TTC549 (cell line): ENCODE measurements at regions not wholly inside any gene's neighbourhood (a gene's known extent, or its start where the extent isn't known, plus 50 kb on each side); places are given as distances from the start of the nearest gene placed in this dataset.

Experiments used
- FAIRE-seq: peaks from 2 replicates; lab custom pipeline; 2012; peaks lifted over from hg19 to GRCh38; lab: Jason Lieb, UNC

DNA sequence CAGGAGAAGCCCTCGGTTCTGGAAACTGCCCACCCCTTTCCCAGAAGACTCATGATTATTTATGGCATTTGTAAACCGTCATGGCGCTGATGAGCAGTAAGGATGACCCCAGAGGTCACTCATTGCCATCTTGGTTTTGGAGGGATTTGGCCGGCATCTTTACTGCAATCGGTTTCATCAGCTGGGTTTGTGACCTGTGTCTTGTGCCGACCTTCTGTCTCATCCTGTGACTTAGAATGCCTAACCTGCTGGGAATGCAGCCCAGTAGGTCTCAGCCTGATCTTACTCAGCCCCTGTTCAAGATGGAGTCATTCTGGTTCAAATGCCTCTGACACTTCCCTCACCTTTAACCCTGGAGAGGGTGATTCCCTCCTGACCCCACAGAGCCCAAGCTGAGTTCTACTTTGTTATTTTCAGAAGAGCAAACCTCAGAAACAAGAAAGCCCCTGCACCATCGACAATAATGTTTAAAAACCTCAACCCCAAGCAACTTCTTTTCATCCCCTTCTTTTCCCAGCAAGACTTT is 105.5 kb upstream of the SFSWAP start:
- FAIRE-seq, result no peak

DNA sequence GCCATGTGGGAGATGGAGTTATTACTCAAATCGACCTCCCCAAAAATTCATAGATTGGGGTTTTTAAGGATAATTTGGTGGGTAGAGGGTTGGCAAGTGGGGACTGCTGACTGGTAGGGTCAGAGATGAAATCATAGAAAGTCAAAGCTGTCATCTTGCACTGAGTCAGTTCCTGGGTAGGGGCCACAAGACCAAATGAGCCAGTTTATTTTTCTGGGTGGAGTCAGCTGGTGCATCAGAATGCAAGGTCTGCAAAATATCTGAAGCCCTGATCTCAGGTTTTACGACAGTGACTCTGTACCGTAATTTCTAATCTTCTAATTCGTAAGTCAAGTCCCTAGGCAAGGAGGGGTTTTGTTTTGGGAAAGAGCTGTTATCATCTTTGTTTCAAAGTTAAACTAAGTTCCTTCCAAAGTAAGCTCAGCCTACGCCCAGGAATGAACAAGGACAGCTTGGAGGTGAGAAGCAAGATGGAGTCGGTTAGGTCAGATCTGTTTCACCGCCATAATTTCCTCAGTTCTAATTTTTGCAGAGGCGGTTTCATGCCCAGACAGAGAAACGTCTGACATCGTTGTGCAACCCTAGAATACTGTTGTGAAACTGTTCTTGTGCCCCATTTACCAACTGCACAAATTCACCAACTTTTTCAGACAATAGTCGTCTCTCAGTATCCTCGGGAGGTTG is 104.5 kb upstream of the SFSWAP start:
- FAIRE-seq, result no peak

DNA sequence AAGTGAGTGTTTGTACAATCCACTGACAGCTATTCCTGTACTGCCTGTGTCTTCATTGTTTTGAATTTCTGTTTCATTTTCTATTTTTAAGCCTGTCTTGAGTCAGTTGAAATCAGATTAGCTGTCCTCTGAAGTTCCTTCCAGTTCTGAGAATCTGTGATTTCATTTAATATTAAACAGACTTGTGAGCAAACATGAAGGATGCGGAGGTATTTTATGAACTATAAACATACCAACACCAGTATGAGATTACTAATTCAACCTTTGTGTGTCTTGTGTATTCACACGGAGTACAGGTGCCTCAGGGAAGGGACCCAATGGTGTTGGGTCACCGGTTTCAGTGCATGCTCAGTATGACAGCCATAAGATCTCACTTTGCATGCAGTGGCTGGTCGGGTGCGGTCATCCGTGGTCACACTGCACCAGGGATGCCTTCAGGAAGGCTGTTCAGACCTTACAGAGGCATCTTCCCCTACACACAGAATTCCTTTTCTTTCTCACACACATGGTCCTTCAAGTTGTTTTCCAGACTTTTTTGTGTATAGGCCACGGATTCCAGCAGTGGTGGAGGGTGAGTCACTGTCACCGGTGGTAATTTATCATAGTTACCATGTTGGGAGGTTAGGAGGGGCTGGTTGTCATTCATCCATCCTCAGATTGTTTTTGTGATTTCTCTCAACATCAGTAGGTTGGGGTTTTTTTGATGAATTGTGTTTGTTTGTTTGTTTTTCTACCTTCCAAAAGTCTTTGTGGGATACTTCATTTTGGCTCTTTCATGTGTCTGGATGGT is 103.0 kb upstream of the SFSWAP start:
- no peak for FAIRE-seq

GRCh38 chr12:131608740-131609690 is 101.9 kb upstream of the SFSWAP start:
- FAIRE-seq, result no peak

DNA sequence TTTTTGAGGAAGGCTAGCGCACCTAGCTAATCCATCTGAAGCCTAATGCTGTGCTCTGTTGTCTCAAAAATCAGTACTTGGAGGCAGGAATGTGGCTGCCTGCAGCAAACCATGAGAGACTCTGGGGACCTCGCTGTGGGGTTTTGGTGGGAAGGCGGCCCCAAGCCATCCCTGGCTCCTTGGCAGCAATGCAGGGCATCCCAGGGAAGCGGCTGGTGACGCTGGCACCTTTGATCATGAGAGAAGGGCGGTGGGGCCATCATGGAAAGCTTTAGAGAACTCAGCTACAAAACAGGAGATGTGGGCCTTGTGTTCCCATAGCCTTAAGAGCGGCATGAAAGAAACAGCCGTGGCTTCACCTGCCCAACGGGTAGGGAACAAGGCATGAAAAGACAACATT is 101.1 kb upstream of the SFSWAP start:
- no peak for FAIRE-seq

DNA sequence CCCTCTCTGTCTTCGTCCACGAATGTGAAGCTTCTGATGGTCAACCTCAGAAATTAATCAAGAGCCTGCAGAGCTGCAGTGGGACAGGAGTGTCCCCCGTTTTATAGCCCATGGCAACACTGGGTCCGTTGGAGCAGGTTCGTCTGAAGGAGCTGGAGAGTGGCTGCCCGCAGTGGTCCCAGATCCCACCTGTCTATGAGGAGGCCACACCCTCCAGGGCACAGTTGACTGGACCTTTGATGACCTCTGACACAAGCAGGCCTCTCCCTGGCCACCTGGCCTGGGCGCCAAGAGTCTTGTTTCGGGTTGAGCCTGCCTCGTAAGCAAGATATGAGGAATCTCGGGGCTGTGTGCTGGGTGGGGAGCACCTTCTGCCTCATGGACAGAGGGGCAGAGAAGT is 100.7 kb upstream of the SFSWAP start:
- FAIRE-seq, result no peak

DNA sequence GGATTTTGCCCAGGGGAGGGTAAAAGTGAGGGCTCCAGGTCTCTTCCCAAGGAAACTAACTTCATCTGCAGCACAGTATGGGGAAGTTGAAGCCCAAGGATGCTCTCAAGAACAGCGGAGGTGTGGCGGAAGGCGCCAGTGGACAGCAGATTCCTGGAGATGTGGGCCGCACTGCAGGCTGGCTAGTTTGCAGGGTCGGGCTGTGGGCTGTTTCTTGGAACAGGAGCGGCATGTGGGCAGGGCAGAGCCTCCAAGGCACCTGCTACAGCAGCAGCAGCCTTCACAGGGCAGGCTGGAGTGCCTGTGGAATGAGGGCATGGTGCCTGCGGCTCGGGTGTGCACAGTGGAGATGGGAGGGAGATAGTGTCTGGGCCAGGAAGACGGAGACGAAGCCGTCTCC is 100.0 kb upstream of the SFSWAP start:
- FAIRE-seq, result no peak

- FAIRE-seq, result no peak
Measured at GRCh38 chr12:131611416-131612091, 99.3 kb upstream of the SFSWAP start.

DNA sequence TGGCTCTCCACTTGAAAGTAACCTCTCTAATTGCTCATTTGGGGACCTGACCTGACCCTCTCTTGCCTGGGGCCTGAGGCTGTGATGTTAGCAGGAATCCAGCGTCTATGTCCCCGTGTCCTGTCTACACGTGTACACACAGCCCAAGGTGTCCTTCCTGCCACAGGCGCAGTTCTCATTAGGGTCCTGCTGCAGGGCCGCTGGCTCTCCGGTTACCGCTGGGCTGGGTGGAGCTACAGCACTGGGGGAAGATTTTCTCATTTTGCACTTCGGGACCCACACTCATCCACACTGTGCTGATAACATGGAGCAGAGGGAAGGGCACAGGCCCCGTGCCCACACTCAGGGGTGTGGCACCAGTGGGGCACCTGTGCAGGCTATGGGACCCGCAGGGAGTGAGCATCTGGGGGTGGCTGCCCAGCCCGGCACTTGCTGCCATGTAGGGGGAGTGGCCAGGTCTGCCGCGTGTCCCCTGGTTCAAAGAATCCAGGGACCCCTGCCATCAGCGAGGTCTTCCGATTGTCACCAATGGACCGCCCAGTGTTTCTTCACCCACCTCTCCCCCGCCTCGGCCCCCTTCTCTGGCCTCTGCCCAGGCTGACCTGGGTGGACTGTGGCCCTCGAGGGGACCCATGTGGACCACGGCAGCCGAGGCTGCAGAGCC is 98.7 kb upstream of the SFSWAP start:
- no peak for FAIRE-seq

GRCh38 chr12:131613186-131613585 is 97.7 kb upstream of the SFSWAP start:
- FAIRE-seq, result no peak

- no peak for FAIRE-seq
Measured at GRCh38 chr12:131613678-131614077, 97.2 kb upstream of the SFSWAP start.

DNA sequence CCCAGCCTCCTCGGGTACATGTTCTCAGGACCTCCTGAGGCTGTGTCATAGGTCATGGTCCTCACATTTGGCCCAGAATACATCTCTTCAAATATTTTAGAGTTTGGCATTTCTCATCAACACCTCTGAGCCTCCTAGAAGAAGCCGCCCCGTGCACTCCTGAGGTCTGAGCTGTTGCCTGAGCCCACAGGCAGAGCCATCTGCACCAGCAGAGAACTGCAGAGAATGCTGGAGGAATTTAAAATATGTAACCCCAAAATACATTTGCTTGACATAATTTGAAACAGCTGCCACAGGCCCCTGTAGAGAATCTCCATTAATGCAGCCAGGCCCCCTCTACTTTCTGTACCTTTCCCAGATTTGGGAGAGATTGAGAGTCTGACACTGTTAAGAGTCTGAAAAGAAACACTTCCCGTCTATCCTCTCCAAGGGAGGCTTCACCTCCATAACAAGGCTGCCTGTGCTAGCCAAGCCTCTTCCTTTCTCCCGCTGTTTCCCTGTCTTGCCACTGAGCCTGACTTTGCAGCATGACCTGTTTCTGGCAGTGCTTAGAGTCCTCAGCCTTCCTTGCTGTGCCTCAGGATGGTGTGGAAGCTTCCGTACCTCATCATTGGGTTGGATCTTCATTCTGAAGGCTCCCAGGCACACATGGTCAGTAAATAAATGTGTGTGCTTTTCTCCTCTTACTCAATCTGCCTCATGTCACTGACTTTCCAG is 95.4 kb upstream of the SFSWAP start:
- FAIRE-seq, result no peak

DNA sequence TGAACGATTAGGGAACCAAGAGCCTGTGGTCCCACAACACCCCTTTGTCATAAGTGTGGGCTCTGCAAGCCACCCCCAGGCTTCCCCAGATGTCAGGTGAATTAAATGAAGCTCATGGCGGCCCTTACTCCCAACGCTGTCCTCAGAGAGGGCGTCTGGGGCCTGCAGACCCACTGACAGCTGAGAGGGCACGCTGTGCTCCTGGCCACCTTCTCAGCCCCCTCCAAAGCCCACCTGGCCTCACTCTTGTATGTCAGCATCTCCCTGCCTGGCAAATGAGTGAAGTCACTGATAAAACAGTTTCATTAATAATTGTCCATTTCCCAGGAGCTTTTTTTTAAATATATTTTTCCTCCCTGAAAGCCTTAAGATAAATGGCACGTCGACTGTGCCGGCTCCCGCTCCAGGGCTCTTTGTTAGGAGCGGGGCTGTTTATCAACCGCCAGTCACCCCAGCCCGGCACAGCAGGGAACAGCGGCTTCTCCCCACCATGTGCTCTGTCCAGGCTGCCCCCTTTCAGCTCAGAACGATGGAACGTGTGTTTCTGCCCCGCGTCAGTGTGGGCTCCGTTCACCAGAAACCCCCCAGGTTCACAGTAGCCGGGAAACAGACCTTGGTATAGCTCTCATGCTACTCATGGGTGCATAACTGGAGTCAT is 94.7 kb upstream of the SFSWAP start:
- no peak for FAIRE-seq

DNA sequence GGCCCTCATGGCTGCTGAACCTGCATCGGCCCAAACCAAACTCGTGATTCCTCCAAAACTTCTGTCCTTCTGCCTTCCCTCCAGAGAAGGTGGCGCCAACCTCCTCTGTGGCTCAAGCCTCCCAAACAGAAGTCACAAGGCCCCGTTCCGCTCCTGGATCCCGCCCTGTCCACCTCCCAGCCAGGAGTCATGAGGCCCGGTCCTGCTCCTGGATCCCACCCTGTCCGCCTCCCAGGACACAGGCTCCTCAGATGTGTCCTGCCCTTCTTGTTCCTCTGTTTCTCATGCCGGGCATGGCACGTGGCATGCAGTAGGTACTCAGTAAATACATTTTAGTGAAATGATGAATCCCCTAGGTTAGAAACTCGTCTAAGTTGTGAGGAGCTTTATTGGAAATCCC is 94.2 kb upstream of the SFSWAP start:
- FAIRE-seq, result no peak

DNA sequence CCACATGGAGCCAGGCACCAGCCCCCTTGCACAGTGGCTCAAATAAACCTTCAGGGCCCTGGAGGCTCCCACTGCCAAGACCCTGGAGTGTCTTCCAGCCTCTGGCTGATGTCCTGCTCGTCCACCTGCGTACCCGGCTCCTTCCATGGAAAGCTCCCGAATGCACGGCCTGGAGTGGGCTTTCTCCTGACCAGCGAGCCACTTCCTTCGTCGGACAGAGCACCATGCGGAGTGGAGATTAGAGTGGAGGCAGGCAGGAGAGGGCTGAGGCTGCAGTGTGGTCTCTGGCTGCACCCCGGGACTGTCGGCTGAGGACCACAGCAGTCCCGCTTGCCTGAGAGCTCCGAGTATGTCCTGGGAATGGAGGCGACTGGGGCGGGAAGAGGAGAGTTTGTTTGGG is 93.7 kb upstream of the SFSWAP start:
- no peak for FAIRE-seq

DNA sequence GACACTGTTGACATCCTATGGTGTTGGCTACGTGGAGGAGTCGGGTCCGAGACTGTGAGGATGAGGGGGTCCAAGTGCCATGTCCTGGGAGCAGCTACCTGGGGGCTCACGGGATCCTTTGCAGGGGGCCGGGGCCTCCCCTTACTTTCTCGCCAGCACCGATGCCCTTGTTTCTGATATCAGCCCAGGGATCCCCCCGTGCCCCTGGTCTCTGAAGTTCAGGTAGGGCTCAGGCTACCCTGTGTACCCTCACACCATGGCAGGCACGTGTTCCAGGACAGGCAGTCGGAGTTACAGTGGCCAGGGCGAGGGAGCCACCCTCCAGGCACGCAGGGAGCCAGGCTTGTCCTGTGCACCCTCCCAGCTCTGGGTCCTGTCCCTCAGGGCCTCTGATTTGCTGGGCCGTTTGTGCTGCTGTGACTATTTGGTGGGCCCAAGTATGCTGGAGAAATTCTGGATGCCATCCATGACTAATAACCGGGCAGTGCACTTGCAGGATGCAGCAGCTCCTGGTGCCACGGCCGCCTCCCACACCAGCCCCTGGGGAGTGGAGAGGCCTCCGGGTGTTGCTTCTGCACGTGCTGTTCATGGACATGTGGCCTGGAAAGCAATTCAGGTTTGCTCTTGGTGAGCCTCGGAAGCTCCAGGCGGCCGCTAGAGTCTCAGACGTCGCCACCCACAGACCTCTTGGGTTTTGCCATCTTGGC is 93.1 kb upstream of the SFSWAP start:
- FAIRE-seq, result no peak

DNA sequence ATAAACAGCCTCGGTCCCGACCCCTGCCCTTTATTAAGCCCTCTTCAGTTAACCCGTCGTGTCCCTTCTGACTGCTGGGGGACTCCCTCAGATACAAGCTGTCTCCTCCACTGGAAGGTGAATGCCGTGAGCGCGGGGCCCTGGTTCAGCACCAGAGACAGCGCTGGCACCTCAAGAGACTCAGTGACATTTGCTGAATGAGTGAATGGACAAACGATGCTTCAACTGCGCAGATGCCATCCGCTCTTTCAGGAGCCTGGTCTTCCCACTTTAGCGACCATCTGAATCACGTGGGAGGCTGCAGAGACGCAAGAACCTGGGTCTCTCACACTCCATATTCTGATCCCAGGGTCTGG is 92.6 kb upstream of the SFSWAP start:
- FAIRE-seq, result no peak

DNA sequence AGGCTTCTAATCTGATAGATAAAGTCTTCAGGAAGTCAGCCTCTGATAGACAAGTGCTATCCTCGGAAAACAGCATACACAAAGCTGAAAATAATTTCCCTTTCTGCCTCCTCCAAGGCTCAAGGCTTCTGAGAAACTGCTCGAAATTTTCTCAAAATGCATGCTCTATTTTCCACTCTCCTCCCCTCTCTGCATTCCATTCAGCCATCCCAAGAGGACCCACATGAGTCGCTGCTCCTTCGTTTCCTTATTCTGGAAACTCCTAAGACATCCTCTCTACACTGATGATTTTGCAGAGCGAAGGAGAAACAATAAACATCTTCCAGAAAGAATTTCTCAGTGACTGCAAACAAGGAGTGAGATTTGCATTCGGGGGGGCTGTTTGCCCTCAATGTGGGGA is 92.2 kb upstream of the SFSWAP start:
- no peak for FAIRE-seq

GRCh38 chr12:131619106-131619642 is 91.7 kb upstream of the SFSWAP start:
- FAIRE-seq, result no peak
